ENCODE measurements at regions not wholly inside any gene's neighbourhood (a gene's known extent, or its start where the extent isn't known, plus 50 kb on each side); places are given as distances from the start of the nearest gene placed in this dataset.
"Not testable (repeated sequence)": the region's sequence is repeated elsewhere in the genome, so short reads cannot be mapped to it uniquely, and the experiment has no call there.

GRCh38 chr13:81078048-81078447 lies 737.1 kb upstream of the SPRY2 start:
- ATAC-seq (no peak), FAIRE-seq (no peak), DNase-seq (ENCODE audit: low read depth in 1 of 2, low spot score in 1 of 2) (no peak)
- Histone ChIP-seq H3K4me2 (no peak overlapping the region), H3K4me1 (no peaks in the 10 kb centered on the region), H3K4me3 (no peak overlapping the region), H3K9me3 (no peaks in the 10 kb centered on the region), H3K27ac (no peak overlapping the region)
- ChIA-PET POLR2A (no interaction called here), CTCF (no interaction called here)
- TF ChIP-seq EHMT2 (IDR thresholded peaks at IDR 0.05; ENCODE audit: low read depth) (no peak), HEYL (CRISPR knock-in tag; IDR thresholded peaks at IDR 0.05) (no peak)

- H3K9me3 ChIP-seq; DNase-seq (ENCODE audit: low read depth in 1 of 2, low spot score in 1 of 2); H3K4me1 ChIP-seq; FAIRE-seq; H3K4me2 ChIP-seq; CTCF ChIA-PET; H3K4me3 ChIP-seq; POLR2A ChIA-PET; ATAC-seq; H3K27ac ChIP-seq: not testable (repeated sequence)
- 54% methylated on average over 10 of the region's 18 CpGs for WGBS (ENCODE audit: missing lambda C conversion rate)
These were observed 728.9 kb upstream of the SPRY2 start for GRCh38 chr13:81069822-81070221.

- DNase-seq (ENCODE audit: low read depth in 1 of 2, low spot score in 1 of 2) (no peak), ATAC-seq (no peak), FAIRE-seq (no peak)
- Histone ChIP-seq H3K4me2 (no peak overlapping the region), H3K4me1 (no peaks in the 10 kb centered on the region), H3K4me3 (no peak overlapping the region), H3K27ac (no peak overlapping the region), H3K9me3 (no peaks in the 10 kb centered on the region)
- TF ChIP-seq USF2 (IDR thresholded peaks at IDR 0.05): no peak
- no peak for TF ChIP-seq EP300 (IDR thresholded peaks at IDR 0.05)
- no peak for TF ChIP-seq TFCP2L1 (CRISPR knock-in tag; IDR thresholded peaks at IDR 0.05)
- TF ChIP-seq RFX5 (IDR thresholded peaks at IDR 0.05): no peak
- no peak for TF ChIP-seq EHF (CRISPR knock-in tag; IDR thresholded peaks at IDR 0.05)
- TF ChIP-seq BCL3 (IDR thresholded peaks at IDR 0.05): no peak
- no peak for TF ChIP-seq NPAS2 (CRISPR knock-in tag; IDR thresholded peaks at IDR 0.05; ENCODE audit: borderline replicate concordance)
- TF ChIP-seq ATOH8 (CRISPR knock-in tag; IDR thresholded peaks at IDR 0.05; ENCODE audit: low read depth): no peak
- TF ChIP-seq RNF2 (IDR thresholded peaks at IDR 0.05; ENCODE audit: borderline replicate concordance, low read depth): no peak
- TF ChIP-seq NFE2L2 (conservative IDR thresholded peaks at IDR 0.05; ENCODE audit: low read length): no peak
- TF ChIP-seq CEBPB (IDR thresholded peaks at IDR 0.05): no peak
- no peak for TF ChIP-seq CHD4 (IDR thresholded peaks at IDR 0.05; ENCODE audit: borderline replicate concordance)
- TF ChIP-seq CHD2 (IDR thresholded peaks at IDR 0.05; ENCODE audit: low read length, partially characterized antibody): no peak
- TF ChIP-seq RAD21 (conservative IDR thresholded peaks at IDR 0.05 in 1 of 2, IDR thresholded peaks at IDR 0.05 in 1 of 2): no peak
- TF ChIP-seq ZSCAN20 (CRISPR knock-in tag; IDR thresholded peaks at IDR 0.05): no peak
- WGBS (ENCODE audit: missing lambda C conversion rate): 3% methylated on average over 1 of the region's 1 CpG
- POLR2A ChIA-PET: no interaction called here
- CTCF ChIA-PET: no interaction called here
These were observed 718.0 kb upstream of the SPRY2 start for GRCh38 chr13:81058916-81059290.

- Histone ChIP-seq H3K4me3 (no peak overlapping the region), H3K4me1 (no peaks in the 10 kb centered on the region), H3K4me2 (no peak overlapping the region), H3K27ac (no peak overlapping the region), H3K9me3 (no peaks in the 10 kb centered on the region)
- ATAC-seq: no peak
- FAIRE-seq: no peak
- no peak for DNase-seq (ENCODE audit: low read depth in 1 of 2, low spot score in 1 of 2)
- ChIA-PET POLR2A (no interaction called here), CTCF (no interaction called here)
- WGBS (ENCODE audit: missing lambda C conversion rate): 14% methylated on average over 3 of the region's 3 CpGs
- TF ChIP-seq FOSB (CRISPR knock-in tag; IDR thresholded peaks at IDR 0.05) (no peak), EP300 (IDR thresholded peaks at IDR 0.05) (no peak), SREBF2 (IDR thresholded peaks at IDR 0.05) (no peak), ATOH8 (CRISPR knock-in tag; IDR thresholded peaks at IDR 0.05; ENCODE audit: low read depth) (no peak), CEBPB (IDR thresholded peaks at IDR 0.05) (no peak), PHF8 (IDR thresholded peaks at IDR 0.05; ENCODE audit: borderline replicate concordance, low read depth) (no peak), RARB (CRISPR knock-in tag; IDR thresholded peaks at IDR 0.05) (no peak), FOXS1 (CRISPR knock-in tag; IDR thresholded peaks at IDR 0.05) (no peak), ESRRA (IDR thresholded peaks at IDR 0.05; ENCODE audit: borderline replicate concordance, low read length) (no peak), REST (IDR thresholded peaks at IDR 0.05) (no peak), RNF2 (IDR thresholded peaks at IDR 0.05; ENCODE audit: borderline replicate concordance, low read depth) (no peak)
These were observed 717.4 kb upstream of the SPRY2 start for GRCh38 chr13:81058211-81058915.

Measured in A549 (cell line).